Neural cell (in vitro differentiated cells): ENCODE measurements at regions not wholly inside any gene's neighbourhood (a gene's known extent, or its start where the extent isn't known, plus 50 kb on each side); places are given as distances from the start of the nearest gene placed in this dataset.
"Not testable (repeated sequence)": the region's sequence is repeated elsewhere in the genome, so short reads cannot be mapped to it uniquely, and the experiment has no call there.

Experiments used
- CTCF ChIP-seq: fragments of 450-650 bp; IDR thresholded peaks from 2 replicates; pipeline ENCODE4 v1.5.1; 2014; ENCODE audit warnings: antibody characterized with exemption, mild to moderate bottlenecking, moderate library complexity; ENCODE audit not compliant: poor library complexity, severe bottlenecking
- EZH2 ChIP-seq: fragments of 200-600, 300-800 bp; shearing (Covaris generic), sonication (generic); IDR thresholded peaks from 2 replicates; pipeline ENCODE4 v1.6.1; 2014; ENCODE audit warnings: antibody characterized with exemption, low read length, borderline replicate concordance, mild to moderate bottlenecking; ENCODE audit not compliant: insufficient read depth, poor library complexity, severe bottlenecking
- POLR2AphosphoS5 ChIP-seq: IDR thresholded peaks from 2 replicates; pipeline ENCODE4 v1.6.1; 2012
- RAD21 ChIP-seq: fragments of 450-650 bp; conservative IDR thresholded peaks from 2 replicates; pipeline ENCODE4 v1.6.1; 2014; ENCODE audit warnings: antibody characterized with exemption, mild to moderate bottlenecking, moderate library complexity
- SMC3 ChIP-seq: fragments of 450-650 bp; conservative IDR thresholded peaks from 2 replicates; pipeline ENCODE4 v1.6.1; 2014; ENCODE audit warnings: antibody characterized with exemption, mild to moderate bottlenecking, moderate library complexity; ENCODE audit not compliant: poor library complexity

- not testable (repeated sequence) for TF ChIP-seq CTCF, EZH2, POLR2AphosphoS5, SMC3, RAD21
Measured at GRCh38 chr21:41610840-41611115, 102.8 kb upstream of the TMPRSS2 start.
